GM19324 (cell line): ENCODE measurements at regions not wholly inside any gene's neighbourhood (a gene's known extent, or its start where the extent isn't known, plus 50 kb on each side); places are given as distances from the start of the nearest gene placed in this dataset.

Experiments used
- ATAC-seq: cut with Tn5 transposase; IDR thresholded peaks from one replicate; pipeline ENCODE4 v1.9.1; 2021; ENCODE audit warnings: mild to moderate bottlenecking, moderate library complexity; ENCODE audit not compliant: unreplicated experiment, low FRiP score

DNA sequence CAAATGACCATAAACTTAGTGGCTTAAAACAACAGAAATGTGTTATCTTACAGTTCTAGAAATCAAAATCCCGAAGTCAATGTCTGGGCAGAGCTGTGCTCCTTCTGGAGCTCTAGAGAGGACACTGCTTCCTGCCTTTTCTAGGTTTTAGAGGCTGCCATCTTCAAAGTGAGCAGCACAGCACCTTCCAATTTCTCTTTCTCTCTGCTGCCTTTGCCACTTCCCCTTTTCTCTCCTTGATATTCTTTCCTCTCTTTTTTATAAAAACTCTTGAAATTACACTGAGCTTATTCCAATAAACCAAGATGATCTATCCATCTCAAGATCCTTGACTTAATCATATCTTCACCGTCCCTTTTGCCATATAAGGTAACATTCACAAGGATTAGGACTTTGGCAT is 616.9 kb downstream of the PLPP3 start:
- ATAC-seq = no peak

DNA sequence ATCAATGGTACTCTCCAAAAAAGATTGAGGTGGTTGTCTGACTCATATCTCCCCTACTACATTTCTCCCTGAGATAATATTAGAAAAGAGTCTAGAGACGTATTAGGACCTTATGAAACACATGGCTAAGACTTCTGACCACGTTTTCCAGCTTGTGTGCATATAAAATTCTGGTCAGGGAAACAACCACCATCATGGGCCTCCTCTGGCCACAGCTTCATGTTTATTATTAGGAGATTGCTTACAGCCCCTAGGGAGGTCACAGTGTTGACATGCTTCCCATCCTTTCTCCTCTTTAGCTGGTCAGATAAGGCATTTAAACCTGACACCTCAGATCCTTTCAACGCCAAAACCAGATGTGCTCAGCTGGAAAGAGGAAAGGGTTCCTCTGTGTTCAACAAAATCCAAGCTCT is 620.2 kb downstream of the PLPP3 start:
- no peak for ATAC-seq

DNA sequence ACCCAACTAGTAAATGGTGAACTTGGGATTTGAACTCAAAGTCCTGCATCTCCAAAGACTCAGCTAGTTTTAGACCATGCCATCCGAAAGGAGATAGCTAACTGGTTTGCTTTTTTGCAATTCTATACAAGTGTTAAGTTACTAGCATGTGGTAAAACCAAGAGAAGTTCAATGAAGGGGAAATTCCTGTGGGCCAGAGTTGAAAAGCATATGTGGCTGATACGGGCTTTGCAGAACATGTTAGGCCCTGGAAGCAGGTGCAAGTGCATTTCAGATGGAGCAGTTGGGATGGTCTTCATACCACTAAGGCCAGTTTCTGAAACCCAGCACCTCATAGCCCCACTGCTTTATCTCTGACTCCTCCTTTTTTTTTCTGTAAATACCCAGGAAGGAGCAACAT is 620.9 kb downstream of the PLPP3 start:
- no peak for ATAC-seq

DNA sequence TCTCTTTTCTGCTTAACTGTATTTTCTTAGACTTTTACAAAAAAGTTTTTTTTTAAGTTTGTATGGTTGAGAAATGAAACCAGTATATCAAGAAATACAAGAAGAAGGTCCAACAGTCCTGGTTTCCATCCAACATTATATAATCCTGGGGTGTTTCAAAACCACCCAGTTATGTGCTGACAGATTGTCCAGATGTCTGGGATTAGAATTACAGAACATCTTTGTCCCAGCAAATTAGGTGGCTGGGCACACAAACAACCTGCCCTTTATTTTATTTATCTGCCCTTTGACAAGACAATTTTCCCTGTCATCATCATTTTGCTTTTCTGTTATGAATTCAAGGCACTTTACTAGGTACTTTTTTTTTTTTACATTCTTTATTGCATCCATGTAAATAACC is 622.1 kb downstream of the PLPP3 start:
- no peak for ATAC-seq

DNA sequence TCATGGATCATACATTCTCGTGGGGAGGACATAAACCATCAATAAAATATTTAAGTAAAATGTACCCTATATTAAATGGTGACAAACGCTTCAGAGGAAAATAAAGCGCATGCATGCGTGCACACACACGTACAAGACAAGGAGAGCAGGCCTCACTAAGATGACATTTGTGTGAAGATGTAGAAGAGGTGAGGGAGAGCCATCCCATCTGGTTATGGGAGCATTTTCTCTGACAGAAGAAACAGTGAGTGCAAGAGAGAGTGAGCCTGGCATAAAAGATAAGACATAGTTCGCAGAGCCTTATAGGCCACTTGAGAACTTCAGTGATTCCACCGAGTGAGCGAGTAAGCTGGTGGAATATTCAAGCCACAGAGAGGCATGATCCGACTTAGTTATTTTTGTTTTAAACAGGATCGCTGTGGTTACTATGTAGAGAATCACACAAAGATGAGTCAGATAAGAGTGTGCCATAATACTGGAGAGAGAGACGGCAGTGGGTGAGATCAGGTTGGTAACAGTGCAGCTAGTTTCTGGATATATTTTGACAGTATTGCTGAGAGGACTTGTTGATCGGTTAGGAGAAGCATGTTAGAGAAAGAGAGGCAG is 624.2 kb downstream of the PLPP3 start:
- no peak for ATAC-seq

DNA sequence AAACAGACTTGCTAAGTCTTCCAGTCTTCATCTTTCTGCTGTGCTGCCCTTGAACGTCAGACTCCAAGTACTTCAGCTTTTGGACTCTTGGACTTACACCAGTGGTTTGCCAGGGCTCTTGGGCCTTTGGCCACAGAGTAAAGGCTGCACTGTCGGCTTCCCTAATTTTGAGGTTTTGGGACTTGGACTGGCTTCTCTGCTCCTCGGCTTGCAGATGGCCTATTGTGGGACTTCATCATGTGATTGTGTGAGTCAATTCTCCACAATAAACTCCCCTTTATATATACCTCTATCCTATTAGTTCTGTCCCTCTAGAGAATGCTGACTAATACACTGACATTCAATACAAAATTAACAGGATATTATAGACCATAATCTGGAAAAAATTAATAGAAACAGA is 628.1 kb downstream of the PLPP3 start:
- ATAC-seq = no peak

DNA sequence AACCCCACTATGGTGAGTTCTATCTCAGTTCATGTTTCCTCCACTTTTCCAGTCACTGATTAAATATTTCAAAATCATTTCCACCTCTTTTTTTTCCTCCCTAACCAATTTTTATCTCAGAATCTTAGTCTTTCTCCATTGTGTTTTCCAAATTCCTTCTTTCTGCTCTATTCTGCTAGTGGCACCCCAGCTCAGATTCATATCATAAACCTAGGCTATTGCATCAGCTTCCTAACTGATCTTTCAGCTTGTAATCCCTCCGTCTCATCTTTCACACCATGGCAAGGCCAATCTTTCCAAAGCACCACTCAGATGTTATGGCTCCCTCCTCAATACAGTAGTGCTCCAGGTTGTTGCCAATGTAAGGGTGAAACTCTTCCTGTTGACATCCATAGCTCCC is 631.9 kb downstream of the PLPP3 start:
- no peak for ATAC-seq

DNA sequence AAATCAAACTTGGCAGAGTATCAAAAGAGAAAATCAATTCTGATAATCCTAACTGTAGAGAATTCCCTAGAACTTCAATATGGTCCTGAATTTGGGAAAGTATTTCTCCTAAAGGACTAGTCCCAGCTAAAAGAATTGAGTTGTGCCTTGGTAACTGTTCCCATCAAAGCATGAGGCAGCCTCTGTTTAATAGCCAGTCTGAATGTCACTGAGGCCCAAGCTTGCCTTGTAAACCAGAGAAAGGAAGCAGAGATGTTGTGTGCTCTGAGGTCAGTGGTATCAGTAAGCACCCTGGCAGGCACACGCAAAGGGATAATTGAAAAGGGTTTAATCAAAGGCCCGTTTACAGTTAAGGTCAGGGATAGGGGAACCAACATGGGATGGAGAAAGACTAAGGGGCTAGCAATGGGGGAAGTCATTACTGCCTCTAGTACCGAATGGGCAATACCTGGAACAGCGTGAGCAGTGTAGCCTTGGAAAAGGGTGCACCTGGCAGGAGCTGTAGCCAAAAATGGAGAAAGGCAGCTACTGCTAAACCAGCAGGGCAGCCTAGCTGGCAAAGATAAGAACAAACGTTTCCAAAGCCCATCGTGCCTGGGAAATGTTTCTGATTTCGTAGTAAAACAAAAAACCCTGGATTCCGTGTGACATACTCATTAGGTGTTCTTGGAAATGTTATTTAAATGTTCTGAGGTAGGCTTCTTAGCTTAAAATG is 635.5 kb downstream of the PLPP3 start:
- no peak for ATAC-seq

DNA sequence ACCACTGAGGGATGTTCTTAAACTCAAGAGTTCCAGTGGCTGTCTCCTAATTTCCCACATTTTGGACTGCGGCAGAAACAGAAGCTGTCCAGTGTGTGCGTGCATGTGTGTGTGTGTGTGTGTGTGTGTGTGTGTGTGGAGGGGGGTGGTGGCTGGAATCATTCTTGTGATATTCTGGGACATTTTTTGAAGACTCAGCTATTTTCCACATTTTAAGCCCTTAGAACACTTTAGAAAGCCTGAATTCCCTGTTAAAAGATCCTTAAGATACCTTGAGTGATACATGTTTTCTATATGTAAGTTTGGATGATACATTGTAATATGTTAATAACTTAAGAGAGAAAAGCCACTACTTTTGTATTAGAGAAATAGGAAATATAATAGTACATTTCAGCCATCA is 636.4 kb downstream of the PLPP3 start:
- ATAC-seq = no peak

DNA sequence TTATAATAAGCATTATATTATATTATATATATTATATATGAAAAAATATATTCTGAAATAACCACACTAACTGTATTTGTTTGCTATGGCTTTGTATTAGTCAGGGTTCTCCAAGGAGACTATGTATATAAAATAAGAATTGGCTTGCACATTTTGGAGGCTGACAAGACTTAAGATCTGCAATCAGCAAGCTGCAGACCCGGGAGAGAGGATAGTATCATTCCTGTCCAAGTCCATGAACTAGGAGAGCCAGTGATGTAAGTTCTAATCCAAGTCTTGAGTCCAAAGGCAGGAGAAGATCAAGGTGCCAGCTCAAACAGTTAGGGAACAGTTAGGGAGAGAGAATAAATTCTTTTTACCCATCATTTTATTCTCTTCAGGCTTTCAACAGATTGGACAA is 639.5 kb downstream of the PLPP3 start:
- no peak for ATAC-seq

DNA sequence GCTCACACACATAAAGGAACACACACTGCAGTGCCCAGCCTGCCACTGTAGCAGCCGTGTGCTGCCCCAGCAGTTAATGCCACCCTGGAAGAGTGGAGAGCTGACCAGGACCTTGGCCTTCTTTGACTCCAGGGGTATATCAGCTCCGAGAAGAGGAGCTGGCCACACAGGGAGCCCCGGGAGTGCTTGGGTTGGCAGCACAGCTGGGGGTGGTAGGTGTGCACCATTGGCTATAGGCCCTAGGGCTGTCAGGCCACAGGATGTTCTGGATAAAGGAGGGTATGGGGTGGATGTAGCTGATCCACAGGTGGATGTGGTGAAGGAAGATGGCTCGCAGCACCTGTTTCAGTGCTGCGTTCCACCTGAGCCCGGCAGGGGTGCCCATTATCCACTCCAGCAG is 640.5 kb downstream of the PLPP3 start:
- no peak for ATAC-seq

DNA sequence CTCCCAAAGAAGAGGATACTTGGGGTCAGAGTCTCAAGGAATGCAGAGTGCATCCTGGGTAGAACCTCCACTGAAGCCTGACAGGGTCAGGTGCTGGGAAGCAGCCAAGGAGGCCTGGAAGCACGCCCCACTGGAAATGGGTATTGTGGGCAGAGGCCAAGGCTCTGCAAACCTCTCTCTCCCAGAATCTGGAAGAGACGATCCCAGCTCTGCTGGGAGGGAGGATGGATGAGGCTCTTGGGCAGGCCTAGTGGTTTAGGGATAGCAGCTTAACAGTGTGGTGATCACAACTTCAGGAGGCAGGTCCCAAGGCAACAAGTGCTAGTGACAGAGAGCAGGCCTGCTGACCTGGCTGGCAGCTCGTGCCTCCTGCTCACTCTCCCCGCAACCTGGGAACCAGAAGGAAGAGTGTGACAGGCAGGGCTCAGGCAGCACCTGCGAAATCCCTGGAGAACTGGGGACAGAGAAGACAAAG is 641.0 kb downstream of the PLPP3 start:
- no peak for ATAC-seq

DNA sequence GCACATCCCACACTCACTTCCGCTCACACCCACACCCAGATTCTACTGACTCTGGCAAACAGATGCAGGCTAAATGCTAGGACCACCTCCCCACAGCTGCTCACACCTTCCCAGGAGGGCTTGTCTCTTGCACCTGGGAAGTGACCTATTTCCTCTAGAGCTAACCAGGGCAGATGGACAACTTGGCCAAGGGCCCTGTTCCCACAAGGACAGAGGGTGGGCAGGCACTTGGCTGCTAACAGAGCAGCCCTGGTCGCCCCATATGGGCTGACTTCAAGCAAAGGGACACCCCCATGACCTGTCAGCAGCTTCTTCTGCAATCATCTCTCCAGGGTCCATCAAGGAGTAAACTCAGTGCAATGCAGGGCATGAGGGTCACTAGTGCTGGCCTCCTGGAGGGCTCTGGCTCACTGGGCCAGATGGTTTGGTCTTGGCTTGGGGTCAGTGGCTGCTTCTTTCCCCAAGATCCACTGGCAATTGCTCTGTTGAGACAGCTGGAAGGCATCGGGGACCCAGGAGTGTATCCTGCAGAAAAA is 641.5 kb downstream of the PLPP3 start:
- no peak for ATAC-seq

DNA sequence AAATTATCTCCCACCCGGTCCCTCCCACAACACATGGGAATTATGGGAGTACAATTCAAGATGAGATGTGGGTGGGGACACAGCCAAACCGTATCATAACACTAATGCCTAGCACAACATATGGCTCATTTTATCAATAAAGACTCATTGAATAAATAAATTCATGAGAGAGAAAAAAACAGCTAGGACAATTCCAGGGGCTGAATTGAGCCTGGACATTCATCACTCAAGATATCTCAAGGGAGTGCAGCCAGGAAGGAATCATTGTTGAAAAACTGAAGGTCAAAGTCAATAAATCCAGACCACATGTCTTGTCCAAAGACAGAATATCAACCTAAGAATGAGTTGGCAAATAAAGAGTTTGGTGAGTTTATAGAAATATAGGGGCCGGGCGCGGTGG is 644.1 kb downstream of the PLPP3 start:
- no peak for ATAC-seq

DNA sequence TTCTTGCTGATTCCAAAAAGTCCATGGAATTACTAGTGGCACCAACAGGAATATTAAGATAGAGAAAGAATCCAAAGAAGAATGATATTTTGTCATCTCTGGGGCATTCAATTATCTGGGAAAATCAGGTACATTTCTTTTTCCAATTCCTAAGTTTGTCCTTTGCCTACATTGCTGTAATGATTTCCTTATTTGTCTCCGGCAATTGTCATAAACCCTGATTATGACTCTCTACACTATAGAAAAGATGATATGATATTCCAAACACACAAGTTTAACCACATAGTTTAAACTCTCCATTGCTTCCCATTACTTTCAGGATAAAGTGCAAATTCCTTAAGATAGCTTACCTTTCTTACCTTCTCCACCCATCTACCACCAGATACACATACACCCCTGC is 647.0 kb downstream of the PLPP3 start:
- ATAC-seq = no peak

DNA sequence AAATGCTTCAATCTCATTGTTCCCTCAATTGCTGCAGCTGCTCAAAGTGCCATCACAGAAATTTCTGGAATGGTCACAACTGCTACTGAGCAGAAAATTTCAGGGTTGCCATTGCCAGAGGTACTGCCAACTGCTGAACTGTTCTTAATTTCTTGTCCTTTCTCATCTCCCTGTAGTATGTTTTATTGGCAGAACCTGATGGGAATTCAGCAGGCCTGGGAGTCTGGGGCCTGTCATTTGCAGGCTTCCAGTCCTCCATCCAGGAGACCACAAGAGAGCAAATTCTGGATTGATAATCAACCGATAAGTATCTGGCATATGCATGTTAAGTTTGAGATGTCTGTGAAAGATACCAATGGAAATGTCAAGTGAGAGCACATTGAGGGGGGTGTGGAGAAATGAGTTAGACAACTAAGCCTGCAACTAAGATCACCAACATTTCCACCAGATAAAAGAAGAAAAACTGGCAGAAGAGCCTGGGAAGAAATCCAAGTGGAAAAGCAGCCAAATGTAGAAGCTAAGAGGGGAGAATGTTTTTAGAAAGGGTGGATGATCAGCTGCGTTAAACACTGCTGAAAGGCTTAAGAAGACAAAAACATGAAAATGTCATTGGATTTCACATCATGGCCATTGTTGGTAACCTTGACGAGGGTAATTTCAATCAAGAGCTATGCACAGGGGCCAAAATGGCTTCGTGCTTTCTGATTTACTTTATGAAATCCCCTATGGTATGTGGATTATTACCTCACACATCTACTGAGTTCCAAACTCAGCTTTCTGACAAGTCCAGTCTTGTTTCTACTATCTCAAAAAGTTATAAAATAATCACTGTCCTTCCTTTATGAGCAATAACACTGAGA is 648.1 kb downstream of the PLPP3 start:
- ATAC-seq = no peak

DNA sequence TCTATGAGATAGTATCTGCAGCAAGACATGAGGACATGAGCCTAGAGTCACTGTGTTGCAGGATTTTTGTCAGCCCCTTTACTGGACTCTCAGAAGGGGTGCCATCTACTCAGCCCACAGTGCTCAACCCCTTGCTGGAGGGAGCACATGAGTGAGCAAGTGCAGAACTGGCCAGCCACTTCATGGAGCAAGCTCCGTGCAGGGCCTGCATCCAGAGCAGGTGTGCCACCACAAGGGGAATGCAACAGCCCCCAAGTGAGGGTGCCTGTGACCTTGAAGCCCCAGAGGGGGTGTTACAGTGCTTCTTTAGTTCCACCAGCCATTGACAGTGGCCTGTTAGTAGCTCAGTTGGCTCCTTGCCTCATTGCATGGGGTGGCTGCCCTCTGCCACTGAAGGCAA is 649.7 kb downstream of the PLPP3 start:
- no peak for ATAC-seq

DNA sequence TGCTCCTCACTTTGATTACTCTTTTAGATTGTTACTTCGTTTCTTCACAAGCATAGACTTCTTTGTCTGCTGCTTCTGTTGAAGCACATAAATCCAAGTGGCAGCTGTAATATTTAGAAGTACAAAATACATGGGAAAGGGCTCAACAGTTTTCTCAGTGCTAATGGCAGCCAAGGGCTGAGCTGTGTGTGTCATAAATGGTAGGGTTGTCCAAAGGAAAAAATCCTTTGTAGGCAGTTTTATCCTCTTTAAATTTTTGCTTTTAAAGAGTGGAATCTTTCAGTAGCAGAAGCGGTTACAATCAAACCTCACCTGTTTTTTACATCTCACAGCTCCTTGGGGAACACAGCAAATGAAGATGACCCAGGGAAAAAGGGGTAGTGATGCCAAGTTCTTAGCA is 650.8 kb downstream of the PLPP3 start:
- no peak for ATAC-seq

DNA sequence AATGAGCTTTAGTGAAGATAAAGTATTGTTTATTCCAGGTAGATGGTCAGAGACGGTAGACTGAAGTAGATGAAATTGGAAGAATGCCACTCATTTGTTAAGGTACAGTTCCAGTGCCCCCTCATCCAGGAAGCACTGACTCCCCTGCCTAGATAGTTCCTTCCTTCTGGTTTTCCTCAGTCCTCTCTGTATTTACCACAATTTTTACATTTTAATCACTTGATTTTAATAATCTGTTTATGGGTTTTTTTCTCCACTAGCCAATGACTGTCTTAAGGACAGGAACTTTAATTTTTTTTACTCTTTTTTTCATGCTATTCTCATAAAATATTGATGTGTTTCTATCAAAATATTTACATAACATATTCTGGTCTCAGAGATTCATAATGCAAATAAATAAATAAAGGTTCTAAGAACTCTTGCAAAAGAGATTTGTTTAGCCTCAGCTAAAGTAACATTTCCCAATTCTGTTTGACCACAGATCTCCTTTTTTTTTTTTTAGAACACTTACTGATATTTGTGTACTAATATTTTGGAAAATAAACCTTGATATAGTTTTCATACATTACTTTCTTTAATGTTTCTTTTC is 651.6 kb downstream of the PLPP3 start:
- no peak for ATAC-seq

DNA sequence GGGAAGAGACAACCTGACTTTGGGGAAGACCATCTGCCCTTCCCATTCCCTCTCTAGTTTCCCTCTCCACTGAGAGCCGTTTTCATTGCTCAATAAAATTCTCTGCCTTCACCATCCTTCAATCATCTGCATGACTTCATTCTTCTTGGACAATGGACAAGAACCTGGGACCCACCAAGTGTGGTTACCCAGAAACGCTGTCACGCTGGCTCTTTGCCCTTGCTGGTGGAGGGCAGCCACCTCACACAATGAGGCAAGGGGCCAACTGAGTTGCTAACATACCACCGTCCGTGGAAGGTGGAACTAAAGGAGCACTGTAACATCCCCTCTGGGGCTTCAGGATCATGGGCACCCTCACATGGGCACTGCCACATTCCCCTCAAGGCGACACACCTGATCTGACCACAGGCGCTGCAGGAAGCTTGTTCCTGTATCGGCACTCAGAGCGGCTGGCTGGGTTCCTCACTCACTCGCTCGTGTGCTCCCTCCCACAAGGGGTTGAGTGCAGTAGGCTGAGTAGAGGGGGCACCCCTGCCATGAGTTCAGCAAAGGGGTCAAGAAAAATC is 652.4 kb downstream of the PLPP3 start:
- ATAC-seq = no peak

DNA sequence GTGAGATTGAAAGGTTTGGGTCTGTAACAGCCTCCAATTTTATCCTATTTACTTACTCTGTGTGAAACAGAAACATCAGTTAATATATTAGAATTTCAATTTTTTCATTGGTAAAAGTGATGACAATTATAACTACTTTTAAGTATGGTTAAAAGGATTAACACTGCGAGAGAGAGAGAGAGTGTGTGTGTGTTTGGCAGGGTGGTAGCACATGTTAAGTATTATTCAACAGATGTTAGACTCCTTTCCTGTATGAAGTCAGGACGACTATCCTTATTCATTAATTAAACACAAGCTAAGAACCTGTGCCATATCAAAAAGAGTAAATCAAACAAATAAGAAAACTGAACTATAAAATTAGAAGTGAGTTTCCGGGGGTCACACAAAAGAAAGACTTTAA is 662.5 kb downstream of the PLPP3 start:
- ATAC-seq = no peak
